Heart right ventricle (tissue), 16 donors: ENCODE measurements at regions not wholly inside any gene's neighbourhood (a gene's known extent, or its start where the extent isn't known, plus 50 kb on each side); places are given as distances from the start of the nearest gene placed in this dataset.

Experiments used
- ATAC-seq, 8 donors: fragments of 200-7000 bp; cut with Tn5 transposase; one replicate each; pipeline ENCODE4 v1.9.1; 2020; ENCODE audit warnings: mild to moderate bottlenecking in 8 of 8, moderate library complexity in 8 of 8, moderate number of reproducible peaks in 1 of 8
- DNase-seq, 2 donors: peaks; one replicate each; pipeline ENCODE4 v3.0.0-alpha.2; 2020
- H3K27ac ChIP-seq, 10 donors: fragments of 200-600 bp; sonication (generic) in 2 of 10; one replicate each; pipeline versions ENCODE4 v1.5.0 to v1.8.0; 2020 to 2022; ENCODE audit warnings: mild to moderate bottlenecking in 3 of 10
- H3K27me3 ChIP-seq, 7 donors: fragments of 200-600 bp; one replicate each; pipeline ENCODE4 v1.8.0; 2021 to 2022; ENCODE audit warnings: mild to moderate bottlenecking in 2 of 7
- H3K36me3 ChIP-seq, 9 donors: fragments of 200-600 bp; sonication (generic) in 1 of 9; one replicate each; pipeline versions ENCODE4 v1.5.0 to v1.8.0; 2020 to 2022; ENCODE audit warnings: mild to moderate bottlenecking in 2 of 9
- H3K4me1 ChIP-seq, 9 donors: fragments of 200-600 bp; sonication (generic) in 1 of 9; one replicate each; pipeline versions ENCODE4 v1.5.0 to v1.8.0; 2020 to 2022; ENCODE audit warnings: mild to moderate bottlenecking in 4 of 9
- H3K4me3 ChIP-seq, 10 donors: fragments of 200-600 bp; sonication (generic) in 2 of 10; one replicate each; pipeline versions ENCODE4 v1.5.0 to v1.8.0; 2020 to 2022; ENCODE audit warnings: mild to moderate bottlenecking in 7 of 10, moderate library complexity in 2 of 10
- H3K9me3 ChIP-seq, 11 donors: fragments of 200-600 bp in 10 of 11; sonication (generic) in 2 of 11; one replicate each; pipeline versions ENCODE4 v1.5.0 to v1.8.0; 2013 to 2022; ENCODE audit warnings: mild to moderate bottlenecking in 2 of 11, control low read depth in 1 of 11, moderate library complexity in 1 of 11
- WGBS, 2 donors: extraction: QIAGEN DNeasy Blood & Tissue Kit; methylation state at CpG; one replicate each; pipeline ENCODE4 v1.1.7; 2013; ENCODE audit warnings: inconsistent platforms in 1 of 2; 5-methylcytosine and 5-hydroxymethylcytosine counted together
- intact Hi-C, 10 donors: fragments of 100-400 bp; cut with DNase I; formaldehyde crosslinking; loops; one replicate each; pipeline versions ENCODE4 v1.11.1 to v1.14.2; 2022
- TF ChIP-seq, protein P1 (sequence below), 9 donors: fragments of 200-600 bp; sonication (generic) in 2 of 9; IDR thresholded peaks; one replicate each; pipeline versions ENCODE4 v1.5.0 to v1.8.0; 2021 to 2022; ENCODE audit warnings: antibody characterized with exemption in 9 of 9, mild to moderate bottlenecking in 5 of 9, moderate library complexity in 1 of 9
- donor health status: Arrhythmogenic right ventricular cardiomyopathy.
- donor health status: ischemic (EF 13 %, LVEDD 7.1; RV severe dilation, severe dysfunction).
- donor health status: healthy with polysubstance abuse.
- donor health status: DM: no; HTN: yes; CAD: no.
- donor health status: DM: no; HTN: no; CAD: no.
- donor health status: ischemic (EF 25% LVEDD 6.9; RV normal size, moderate dysfunction).
- donor health status: ischemic (EF 25% LVEDD 5.7; RV mildly dilated, moderate dysfunction).
- donor health status: healthy.
- donor health status: DM: yes; HTN: yes; CAD: no.
- donor health status: Ischemic cardiomyopathy.
- donor health status: ischemic (EF 35%, LVEDD 5.7; RV mildly dilated, moderate dysfunction).
- donor health status: nonischemic (EF 11% LVEDD 7.7; RV severe dilation, severe dysfunction).
- donor health status: DM: yes; HTN: yes; CAD: no.
- donor health status: PGD.
- donor health status: ischemic (EF 29% LVEDD 5.4; RV normal size, mild dysfunction).
- donor health status: nonischemic (EF 23%, LVEDD 6.1; RV moderate dilation, normal function).

- no peaks in the 10 kb centered on the region for H3K27me3 ChIP-seq
- TF ChIP-seq, protein P1, sequence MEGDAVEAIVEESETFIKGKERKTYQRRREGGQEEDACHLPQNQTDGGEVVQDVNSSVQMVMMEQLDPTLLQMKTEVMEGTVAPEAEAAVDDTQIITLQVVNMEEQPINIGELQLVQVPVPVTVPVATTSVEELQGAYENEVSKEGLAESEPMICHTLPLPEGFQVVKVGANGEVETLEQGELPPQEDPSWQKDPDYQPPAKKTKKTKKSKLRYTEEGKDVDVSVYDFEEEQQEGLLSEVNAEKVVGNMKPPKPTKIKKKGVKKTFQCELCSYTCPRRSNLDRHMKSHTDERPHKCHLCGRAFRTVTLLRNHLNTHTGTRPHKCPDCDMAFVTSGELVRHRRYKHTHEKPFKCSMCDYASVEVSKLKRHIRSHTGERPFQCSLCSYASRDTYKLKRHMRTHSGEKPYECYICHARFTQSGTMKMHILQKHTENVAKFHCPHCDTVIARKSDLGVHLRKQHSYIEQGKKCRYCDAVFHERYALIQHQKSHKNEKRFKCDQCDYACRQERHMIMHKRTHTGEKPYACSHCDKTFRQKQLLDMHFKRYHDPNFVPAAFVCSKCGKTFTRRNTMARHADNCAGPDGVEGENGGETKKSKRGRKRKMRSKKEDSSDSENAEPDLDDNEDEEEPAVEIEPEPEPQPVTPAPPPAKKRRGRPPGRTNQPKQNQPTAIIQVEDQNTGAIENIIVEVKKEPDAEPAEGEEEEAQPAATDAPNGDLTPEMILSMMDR (IDR thresholded peaks at IDR 0.05) = no peak
These were observed 1822.9 kb upstream of the FLRT2 start for GRCh38 chr14:83707056-83707455.

GRCh38 chr14:83709116-83709515 is 1820.8 kb upstream of the FLRT2 start:
- H3K27me3 ChIP-seq = no peaks in the 10 kb centered on the region
- ATAC-seq = no peak
- H3K36me3 ChIP-seq = no peaks in the 10 kb centered on the region
- no peak for DNase-seq
- H3K4me3 ChIP-seq = no peak overlapping the region
- intact Hi-C loops = no loop called here
- TF ChIP-seq, protein P1 (IDR thresholded peaks at IDR 0.05) = no peak
- no peaks in the 10 kb centered on the region for H3K4me1 ChIP-seq
- peaks cover 0 to 16% (median 0%) of the 10 kb centered on the region in 11 donors for H3K9me3 ChIP-seq
- H3K27ac ChIP-seq = no peak overlapping the region

More at GRCh38 chr14:83707056-83707455, 1822.9 kb upstream of the FLRT2 start:
- WGBS, 2 donors = 70 to 78% methylated on average over 2 of the region's 2 CpGs
- Histone ChIP-seq H3K9me3 (peaks cover 0 to 16% (median 0%) of the 10 kb centered on the region in 11 donors), H3K27ac (no peak overlapping the region), H3K4me1 (no peaks in the 10 kb centered on the region), H3K36me3 (no peaks in the 10 kb centered on the region), H3K4me3 (no peak overlapping the region)
- no peak for DNase-seq
- intact Hi-C loops = no loop called here
- ATAC-seq = no peak

GRCh38 chr14:83711046-83711445 is 1818.9 kb upstream of the FLRT2 start:
- Histone ChIP-seq H3K4me1 (no peaks in the 10 kb centered on the region), H3K4me3 (no peak overlapping the region), H3K9me3 (peaks cover 0 to 16% (median 0%) of the 10 kb centered on the region in 11 donors), H3K27ac (no peak overlapping the region), H3K27me3 (no peaks in the 10 kb centered on the region), H3K36me3 (no peaks in the 10 kb centered on the region)
- ATAC-seq (no peak), DNase-seq (no peak)
- TF ChIP-seq, protein P1 (IDR thresholded peaks at IDR 0.05) = no peak
- intact Hi-C loops = no loop called here
- 91 to 96% methylated on average over 2 of the region's 2 CpGs for WGBS, 2 donors

DNA sequence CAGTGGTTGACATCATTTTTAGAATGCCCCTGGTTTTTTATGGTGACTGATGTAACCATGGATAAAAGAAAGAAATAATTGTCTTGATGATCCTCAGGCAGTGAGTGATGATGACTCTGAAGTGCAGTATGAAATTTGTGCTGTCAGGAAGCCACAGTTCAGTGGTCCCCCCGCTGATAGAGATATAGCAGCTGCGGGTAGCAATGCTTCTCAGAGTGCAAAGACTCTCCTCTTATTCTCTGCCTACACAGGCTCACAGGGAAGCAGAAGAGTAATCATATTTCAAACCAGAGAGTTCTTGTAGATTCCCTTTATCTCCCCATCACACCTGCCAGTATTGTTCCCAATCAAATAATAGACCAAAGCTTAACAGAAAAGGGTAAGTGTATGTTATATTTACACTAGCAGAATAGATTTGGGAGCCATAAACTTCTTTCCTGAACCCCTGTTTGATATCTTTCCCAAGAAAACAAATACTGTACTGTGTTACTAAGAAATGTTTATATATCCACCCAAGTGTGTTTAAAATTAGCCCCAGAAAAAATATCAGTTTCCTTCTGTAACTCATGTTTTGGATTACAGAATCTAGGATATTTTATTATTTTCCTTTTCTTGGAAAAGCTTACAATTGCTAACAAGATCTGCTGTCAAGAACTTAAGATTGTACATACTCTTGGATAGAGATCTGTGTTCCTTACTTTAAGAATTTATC is 1817.4 kb upstream of the FLRT2 start:
- intact Hi-C loops = no loop called here
- H3K36me3 ChIP-seq = no peaks in the 10 kb centered on the region
- DNase-seq (no peak), ATAC-seq (no peak)
- TF ChIP-seq, protein P1 (IDR thresholded peaks at IDR 0.05) = no peak
- peaks cover 0 to 16% (median 0%) of the 10 kb centered on the region in 11 donors for H3K9me3 ChIP-seq
- no peak overlapping the region for H3K27ac ChIP-seq
- no peaks in the 10 kb centered on the region for H3K27me3 ChIP-seq
- H3K4me3 ChIP-seq = no peak overlapping the region
- H3K4me1 ChIP-seq = no peaks in the 10 kb centered on the region
- WGBS, 2 donors = 46 to 52% methylated on average over 2 of the region's 2 CpGs
